Stomach (tissue), 4 donors: ENCODE measurements at regions not wholly inside any gene's neighbourhood (a gene's known extent, or its start where the extent isn't known, plus 50 kb on each side); places are given as distances from the start of the nearest gene placed in this dataset.

Experiments
- EP300 ChIP-seq: sonication (generic); formaldehyde crosslinking; IDR thresholded peaks from one replicate; pipeline ENCODE4 v1.6.1; 2017; ENCODE audit warnings: antibody characterized with exemption
- POLR2A ChIP-seq, 4 donors: fragments of 450-650 bp; IDR thresholded peaks; one replicate each; pipeline ENCODE4 v1.6.1; 2016; ENCODE audit warnings: antibody characterized with exemption in 4 of 4, control low read depth in 2 of 4, mild to moderate bottlenecking in 1 of 4, moderate library complexity in 1 of 4
- POLR2AphosphoS5 ChIP-seq, 3 donors: sonication (generic); formaldehyde crosslinking; IDR thresholded peaks; one replicate each; pipeline ENCODE4 v1.6.1; 2016; ENCODE audit warnings: antibody characterized with exemption in 3 of 3
- TF ChIP-seq, protein P1 (sequence below), 7 experiments: fragments of 450-650 bp in 4 of 7; fragments of 200-600 bp in 3 of 7; sonication (generic) in 3 of 7; IDR thresholded peaks; one replicate each; pipeline ENCODE4 v1.5.1; 2016 to 2019; ENCODE audit warnings: antibody characterized with exemption in 7 of 7, control low read depth in 2 of 7, mild to moderate bottlenecking in 1 of 7

DNA sequence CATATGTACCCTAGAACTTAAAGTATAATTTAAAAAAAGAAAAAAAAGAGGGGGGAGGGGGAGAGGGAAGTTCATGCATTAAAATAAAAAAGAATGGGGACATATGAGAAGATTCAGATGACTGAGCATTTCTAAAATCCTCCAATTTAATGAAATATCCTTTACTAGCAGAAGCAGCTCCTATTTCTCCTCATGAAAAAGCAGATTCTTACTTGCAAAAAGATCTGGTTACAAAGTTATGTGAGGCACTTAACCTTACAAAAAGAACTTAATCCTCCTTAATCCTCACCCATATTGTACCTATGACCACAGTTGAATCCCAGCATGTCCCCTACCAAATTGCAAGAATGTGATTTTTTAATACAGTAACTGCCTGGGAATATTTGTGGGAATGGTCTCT is 298.5 kb downstream of the SRGAP2C start:
- TF ChIP-seq, protein P1, sequence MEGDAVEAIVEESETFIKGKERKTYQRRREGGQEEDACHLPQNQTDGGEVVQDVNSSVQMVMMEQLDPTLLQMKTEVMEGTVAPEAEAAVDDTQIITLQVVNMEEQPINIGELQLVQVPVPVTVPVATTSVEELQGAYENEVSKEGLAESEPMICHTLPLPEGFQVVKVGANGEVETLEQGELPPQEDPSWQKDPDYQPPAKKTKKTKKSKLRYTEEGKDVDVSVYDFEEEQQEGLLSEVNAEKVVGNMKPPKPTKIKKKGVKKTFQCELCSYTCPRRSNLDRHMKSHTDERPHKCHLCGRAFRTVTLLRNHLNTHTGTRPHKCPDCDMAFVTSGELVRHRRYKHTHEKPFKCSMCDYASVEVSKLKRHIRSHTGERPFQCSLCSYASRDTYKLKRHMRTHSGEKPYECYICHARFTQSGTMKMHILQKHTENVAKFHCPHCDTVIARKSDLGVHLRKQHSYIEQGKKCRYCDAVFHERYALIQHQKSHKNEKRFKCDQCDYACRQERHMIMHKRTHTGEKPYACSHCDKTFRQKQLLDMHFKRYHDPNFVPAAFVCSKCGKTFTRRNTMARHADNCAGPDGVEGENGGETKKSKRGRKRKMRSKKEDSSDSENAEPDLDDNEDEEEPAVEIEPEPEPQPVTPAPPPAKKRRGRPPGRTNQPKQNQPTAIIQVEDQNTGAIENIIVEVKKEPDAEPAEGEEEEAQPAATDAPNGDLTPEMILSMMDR (IDR thresholded peaks at IDR 0.05): no peak
- no peak for TF ChIP-seq EP300
- TF ChIP-seq POLR2AphosphoS5 (IDR thresholded peaks at IDR 0.05): no peak
- no peak for TF ChIP-seq POLR2A (IDR thresholded peaks at IDR 0.05)
